ENCODE measurements at regions not wholly inside any gene's neighbourhood (a gene's known extent, or its start where the extent isn't known, plus 50 kb on each side); places are given as distances from the start of the nearest gene placed in this dataset.
"Not testable (repeated sequence)": the region's sequence is repeated elsewhere in the genome, so short reads cannot be mapped to it uniquely, and the experiment has no call there.

- DNase-seq, result not testable (repeated sequence)
Observed at GRCh38 chr2:2580841-2581240, 249.8 kb upstream of the MYT1L start.

- DNase-seq, result no peak
Observed at GRCh38 chr2:2580341-2580740, 249.3 kb upstream of the MYT1L start.

GRCh38 chr2:2579814-2580213, 248.7 kb upstream of the MYT1L start:
- no peak for DNase-seq

GRCh38 chr2:2577407-2577831, 246.3 kb upstream of the MYT1L start:
- DNase-seq, result no peak

- no peak for DNase-seq
Observed at GRCh38 chr2:2575870-2576386, 244.9 kb upstream of the MYT1L start.

GRCh38 chr2:2575181-2575577, 244.1 kb upstream of the MYT1L start:
- no peak for DNase-seq

- no peak for DNase-seq
Observed at GRCh38 chr2:2574401-2575180, 243.5 kb upstream of the MYT1L start.

- DNase-seq, result no peak
Observed at GRCh38 chr2:2573658-2574293, 242.7 kb upstream of the MYT1L start.

GRCh38 chr2:2573205-2573604, 242.1 kb upstream of the MYT1L start:
- no peak for DNase-seq

- no peak for DNase-seq
Observed at GRCh38 chr2:2572393-2573204, 241.5 kb upstream of the MYT1L start.

GRCh38 chr2:2571301-2572150, 240.5 kb upstream of the MYT1L start:
- DNase-seq, result no peak

GRCh38 chr2:2570871-2571270, 239.8 kb upstream of the MYT1L start:
- DNase-seq, result no peak

- DNase-seq, result no peak
Observed at GRCh38 chr2:2570360-2570759, 239.3 kb upstream of the MYT1L start.

GRCh38 chr2:2569836-2570235, 238.8 kb upstream of the MYT1L start:
- DNase-seq, result no peak

GRCh38 chr2:2569306-2569705, 238.2 kb upstream of the MYT1L start:
- no peak for DNase-seq

GRCh38 chr2:2568411-2568810, 237.3 kb upstream of the MYT1L start:
- DNase-seq, result no peak

GRCh38 chr2:2567776-2568175, 236.7 kb upstream of the MYT1L start:
- no peak for DNase-seq

GRCh38 chr2:2566396-2567323, 235.6 kb upstream of the MYT1L start:
- DNase-seq, result no peak

GRCh38 chr2:2565671-2566070, 234.6 kb upstream of the MYT1L start:
- DNase-seq, result no peak

- DNase-seq, result no peak
Observed at GRCh38 chr2:2564300-2565078, 233.4 kb upstream of the MYT1L start.

All from fibroblast of skin of abdomen (primary cell).